Endothelial cell of umbilical vein (primary cell): ENCODE measurements at regions not wholly inside any gene's neighbourhood (a gene's known extent, or its start where the extent isn't known, plus 50 kb on each side); places are given as distances from the start of the nearest gene placed in this dataset.

ENCODE experiments used
- EZH2 ChIP-seq: IDR thresholded peaks from 2 replicates; pipeline ENCODE4 v1.6.1; 2012; ENCODE audit warnings: borderline replicate concordance, low read depth, mild to moderate bottlenecking, moderate library complexity, low read length, inconsistent platforms; ENCODE audit not compliant: severe bottlenecking
- MAX ChIP-seq: IDR thresholded peaks from 2 replicates; pipeline ENCODE4 v1.6.1; 2011; ENCODE audit not compliant: insufficient read depth, insufficient read length
- MYC ChIP-seq: IDR thresholded peaks from one replicate; pipeline ENCODE4 v1.6.1; 2011; ENCODE audit warnings: mild to moderate bottlenecking, low read depth, low read length
- TF ChIP-seq, protein P1 (sequence below), 2 donors: IDR thresholded peaks; 1 replicate in 1 of 2; 2 replicates in 1 of 2; pipeline ENCODE4 v1.5.1; 2011; ENCODE audit warnings: low read length in 2 of 2, mild to moderate bottlenecking in 2 of 2, moderate library complexity in 2 of 2, control low read depth in 1 of 2, inconsistent platforms in 1 of 2, low read depth in 1 of 2; ENCODE audit not compliant: insufficient read depth in 1 of 2; ENCODE audit errors: extremely low read depth in 1 of 2

DNA sequence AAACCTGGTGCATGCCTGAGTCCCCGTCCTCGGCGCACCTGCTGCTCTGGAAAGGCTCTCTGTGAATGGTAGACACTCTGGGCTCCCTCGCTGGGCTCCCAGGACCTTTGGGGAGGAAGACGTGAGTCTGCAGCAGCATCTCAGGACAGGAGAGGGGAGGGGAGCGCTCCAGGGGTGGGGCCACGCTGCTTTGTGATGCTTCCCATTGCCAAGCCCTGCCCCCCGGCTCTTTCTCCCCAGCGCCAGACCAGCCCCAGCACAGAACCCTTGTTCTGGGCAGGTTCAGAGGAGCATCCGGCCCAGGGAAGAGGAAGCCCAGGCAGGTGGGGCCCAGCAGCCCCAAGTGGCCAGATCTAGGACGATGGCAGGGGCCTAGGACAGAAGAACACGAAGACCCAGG, 111.2 kb downstream of the BRD1 start:
- TF ChIP-seq, protein P1, sequence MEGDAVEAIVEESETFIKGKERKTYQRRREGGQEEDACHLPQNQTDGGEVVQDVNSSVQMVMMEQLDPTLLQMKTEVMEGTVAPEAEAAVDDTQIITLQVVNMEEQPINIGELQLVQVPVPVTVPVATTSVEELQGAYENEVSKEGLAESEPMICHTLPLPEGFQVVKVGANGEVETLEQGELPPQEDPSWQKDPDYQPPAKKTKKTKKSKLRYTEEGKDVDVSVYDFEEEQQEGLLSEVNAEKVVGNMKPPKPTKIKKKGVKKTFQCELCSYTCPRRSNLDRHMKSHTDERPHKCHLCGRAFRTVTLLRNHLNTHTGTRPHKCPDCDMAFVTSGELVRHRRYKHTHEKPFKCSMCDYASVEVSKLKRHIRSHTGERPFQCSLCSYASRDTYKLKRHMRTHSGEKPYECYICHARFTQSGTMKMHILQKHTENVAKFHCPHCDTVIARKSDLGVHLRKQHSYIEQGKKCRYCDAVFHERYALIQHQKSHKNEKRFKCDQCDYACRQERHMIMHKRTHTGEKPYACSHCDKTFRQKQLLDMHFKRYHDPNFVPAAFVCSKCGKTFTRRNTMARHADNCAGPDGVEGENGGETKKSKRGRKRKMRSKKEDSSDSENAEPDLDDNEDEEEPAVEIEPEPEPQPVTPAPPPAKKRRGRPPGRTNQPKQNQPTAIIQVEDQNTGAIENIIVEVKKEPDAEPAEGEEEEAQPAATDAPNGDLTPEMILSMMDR (IDR thresholded peaks at IDR 0.05; ENCODE audit: extremely low read depth in 1 of 2, insufficient read depth in 1 of 2, low read depth in 1 of 2, low read length in 2 of 2), result no peak
- TF ChIP-seq MAX (no peak), MYC (no peak), EZH2 (no peak)
